SK-N-SH treated with all-trans-retinoic acid at 6 μM for 48 hours (cell line): ENCODE measurements at regions not wholly inside any gene's neighbourhood (a gene's known extent, or its start where the extent isn't known, plus 50 kb on each side); places are given as distances from the start of the nearest gene placed in this dataset.
"Not testable (repeated sequence)": the region's sequence is repeated elsewhere in the genome, so short reads cannot be mapped to it uniquely, and the experiment has no call there.

Source experiments
- ATAC-seq: fragments of 200-7000 bp; cut with Tn5 transposase; 3 replicates; pipeline ENCODE4 v1.9.1; 2020; ENCODE audit warnings: mild to moderate bottlenecking, moderate library complexity
- BACH2 ChIP-seq: fragments of 250-450 bp; sonication (Bioruptor Pico); IDR thresholded peaks from 2 replicates; pipeline ENCODE4 v1.9.0; 2021; ENCODE audit warnings: mild to moderate bottlenecking, borderline replicate concordance
- CREB5 ChIP-seq: fragments of 250-450 bp; sonication (Bioruptor Pico); IDR thresholded peaks from 2 replicates; pipeline ENCODE4 v1.5.1; 2020; ENCODE audit warnings: low read depth, mild to moderate bottlenecking, moderate library complexity
- CSDC2 ChIP-seq: fragments of 250-450 bp; sonication (Bioruptor Pico); IDR thresholded peaks from 2 replicates; pipeline ENCODE4 v1.5.0; 2020; ENCODE audit warnings: mild to moderate bottlenecking, moderate library complexity
- ESRRG ChIP-seq: fragments of 250-450 bp; sonication (Bioruptor Pico); IDR thresholded peaks from 2 replicates; pipeline ENCODE4 v1.6.1; 2021; ENCODE audit warnings: mild to moderate bottlenecking
- OSR1 ChIP-seq: fragments of 250-450 bp; sonication (Bioruptor Pico); IDR thresholded peaks from 2 replicates; pipeline ENCODE4 v1.8.0; 2022; ENCODE audit warnings: moderate library complexity, mild to moderate bottlenecking, inconsistent platforms
- PATZ1 ChIP-seq: fragments of 250-450 bp; sonication (Bioruptor Pico); IDR thresholded peaks from 2 replicates; pipeline ENCODE4 v1.8.0; 2020; ENCODE audit warnings: mild to moderate bottlenecking, moderate library complexity, borderline replicate concordance
- SNAI2 ChIP-seq: fragments of 250-450 bp; sonication (Bioruptor Pico); IDR thresholded peaks from 2 replicates; pipeline ENCODE4 v1.5.0; 2020; ENCODE audit warnings: mild to moderate bottlenecking, moderate library complexity
- TCF4 ChIP-seq: fragments of 250-450 bp; sonication (Bioruptor Pico); IDR thresholded peaks from 2 replicates; pipeline ENCODE4 v1.8.0; 2021; ENCODE audit warnings: mild to moderate bottlenecking, moderate library complexity, borderline replicate concordance
- TOX ChIP-seq: fragments of 250-450 bp; sonication (Bioruptor Pico); IDR thresholded peaks from 2 replicates; pipeline ENCODE4 v1.8.0; 2021; ENCODE audit warnings: mild to moderate bottlenecking, moderate library complexity, borderline replicate concordance
- ZC3H10 ChIP-seq: fragments of 250-450 bp; sonication (Bioruptor Pico); IDR thresholded peaks from 2 replicates; pipeline ENCODE4 v1.5.1; 2021; ENCODE audit warnings: mild to moderate bottlenecking, moderate library complexity
- ZNF565 ChIP-seq: fragments of 450-650 bp; formaldehyde crosslinking; conservative IDR thresholded peaks from 2 replicates; pipeline ENCODE4 v1.5.0; 2020; ENCODE audit warnings: low read depth, mild to moderate bottlenecking, moderate library complexity
- ZNF70 ChIP-seq: fragments of 450-650 bp; formaldehyde crosslinking; IDR thresholded peaks from 2 replicates; pipeline ENCODE4 v1.5.0; 2020; ENCODE audit warnings: mild to moderate bottlenecking, moderate library complexity
- ZNF8 ChIP-seq: fragments of 450-650 bp; formaldehyde crosslinking; IDR thresholded peaks from 2 replicates; pipeline ENCODE4 v1.5.0; 2020; ENCODE audit warnings: mild to moderate bottlenecking, moderate library complexity
- TF ChIP-seq, protein P1 (sequence below): fragments of 250-450 bp; sonication (Bioruptor Pico); IDR thresholded peaks from 2 replicates; pipeline ENCODE4 v1.8.0; 2021; ENCODE audit warnings: low read depth, mild to moderate bottlenecking, moderate library complexity, borderline replicate concordance

DNA sequence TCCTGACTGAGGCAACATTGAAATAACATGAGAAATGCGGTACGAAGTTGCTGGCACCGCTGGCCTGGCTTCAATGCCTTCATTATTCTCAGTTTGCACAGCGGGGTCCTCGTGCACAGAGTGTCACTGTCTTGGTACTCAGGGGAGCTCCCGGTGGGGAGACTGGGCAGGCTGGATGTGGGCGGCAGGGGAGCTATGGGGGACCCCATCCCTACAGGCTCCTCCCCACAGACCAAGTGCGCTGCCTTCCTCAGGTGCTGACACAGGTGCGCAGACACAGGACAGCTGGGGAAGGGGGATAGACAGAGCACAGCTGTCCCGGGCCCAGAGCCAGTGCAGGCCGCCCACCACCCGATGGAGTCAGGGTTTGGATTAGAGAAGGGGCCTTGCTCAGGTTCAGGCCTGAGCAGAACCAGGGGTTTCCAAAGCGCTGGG, 270.1 kb downstream of the ADGRD1 start:
- no peak for TF ChIP-seq CREB5 (CRISPR knock-in tag)
- TF ChIP-seq BACH2 (CRISPR knock-in tag) = no peak
- TF ChIP-seq ZNF565 (CRISPR knock-in tag) = no peak
- TF ChIP-seq SNAI2 (CRISPR knock-in tag) = no peak
- TF ChIP-seq CSDC2 (CRISPR knock-in tag) = no peak
- no peak for ATAC-seq

GRCh38 chr12:131224226-131225065, 270.7 kb downstream of the ADGRD1 start:
- ATAC-seq = not testable (repeated sequence)

GRCh38 chr12:131225066-131225380, 271.3 kb downstream of the ADGRD1 start:
- not testable (repeated sequence) for ATAC-seq

DNA sequence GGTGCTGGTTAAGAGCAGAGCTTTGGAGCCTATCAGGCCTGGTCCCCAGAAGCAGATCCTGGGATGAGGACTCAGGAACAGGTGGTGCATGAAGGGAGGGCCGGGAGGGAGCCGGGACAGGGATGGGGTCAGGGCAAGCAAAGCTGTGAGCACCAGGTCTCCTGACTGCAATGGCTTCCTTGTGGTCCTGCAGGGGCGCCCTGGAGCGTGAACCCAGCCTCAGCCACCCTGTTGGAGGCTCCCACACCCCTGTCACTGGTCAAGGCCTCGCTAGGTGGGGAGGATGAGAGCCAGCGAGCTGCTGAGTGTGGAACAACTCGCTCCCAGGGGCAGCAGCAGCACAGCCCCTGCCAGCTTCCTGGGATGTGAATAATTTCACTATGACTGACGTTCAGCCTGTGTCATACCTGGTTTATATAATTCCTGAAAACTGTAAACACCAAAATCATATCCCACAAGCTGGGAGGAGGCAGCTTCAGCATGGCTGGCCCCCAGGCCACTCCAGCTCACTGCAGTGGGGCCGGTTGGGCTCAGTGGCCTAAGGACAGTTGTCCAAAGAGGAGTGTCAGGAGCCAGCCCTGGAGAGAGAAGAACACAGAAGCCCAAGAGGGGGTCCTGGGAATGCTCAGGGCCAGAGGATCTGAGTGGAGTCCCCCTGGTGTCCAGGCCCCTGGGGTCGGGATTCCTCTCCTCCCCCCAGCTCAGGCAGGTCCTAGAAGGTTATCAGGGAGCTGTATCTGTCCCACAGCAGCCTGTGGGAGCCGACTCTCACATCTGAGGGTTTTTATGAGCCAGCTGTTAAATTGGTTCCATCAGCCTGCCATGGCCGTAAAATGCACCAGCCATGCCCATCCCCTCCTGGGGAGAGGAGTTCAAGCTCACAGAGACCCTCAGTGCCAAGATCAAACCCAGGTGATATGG, 272.9 kb downstream of the ADGRD1 start:
- ATAC-seq = no peak
- no peak for TF ChIP-seq ESRRG (CRISPR knock-in tag)
- TF ChIP-seq BACH2 (CRISPR knock-in tag) = no peak
- no peak for TF ChIP-seq SNAI2 (CRISPR knock-in tag)
- TF ChIP-seq, protein P1, sequence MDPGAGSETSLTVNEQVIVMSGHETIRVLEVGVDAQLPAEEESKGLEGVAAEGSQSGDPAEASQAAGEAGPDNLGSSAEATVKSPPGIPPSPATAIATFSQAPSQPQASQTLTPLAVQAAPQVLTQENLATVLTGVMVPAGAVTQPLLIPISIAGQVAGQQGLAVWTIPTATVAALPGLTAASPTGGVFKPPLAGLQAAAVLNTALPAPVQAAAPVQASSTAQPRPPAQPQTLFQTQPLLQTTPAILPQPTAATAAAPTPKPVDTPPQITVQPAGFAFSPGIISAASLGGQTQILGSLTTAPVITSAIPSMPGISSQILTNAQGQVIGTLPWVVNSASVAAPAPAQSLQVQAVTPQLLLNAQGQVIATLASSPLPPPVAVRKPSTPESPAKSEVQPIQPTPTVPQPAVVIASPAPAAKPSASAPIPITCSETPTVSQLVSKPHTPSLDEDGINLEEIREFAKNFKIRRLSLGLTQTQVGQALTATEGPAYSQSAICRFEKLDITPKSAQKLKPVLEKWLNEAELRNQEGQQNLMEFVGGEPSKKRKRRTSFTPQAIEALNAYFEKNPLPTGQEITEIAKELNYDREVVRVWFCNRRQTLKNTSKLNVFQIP (CRISPR knock-in tag) = no peak
- TF ChIP-seq ZNF565 (CRISPR knock-in tag) = no peak
- TF ChIP-seq ZC3H10 (CRISPR knock-in tag) = no peak
- no peak for TF ChIP-seq OSR1
- TF ChIP-seq TOX (CRISPR knock-in tag) = no peak
- no peak for TF ChIP-seq PATZ1 (CRISPR knock-in tag)
- no peak for TF ChIP-seq ZNF8
- TF ChIP-seq ZNF70 = no peak
- TF ChIP-seq CSDC2 (CRISPR knock-in tag) = no peak

GRCh38 chr12:131227641-131228040, 273.9 kb downstream of the ADGRD1 start:
- ATAC-seq = not testable (repeated sequence)

DNA sequence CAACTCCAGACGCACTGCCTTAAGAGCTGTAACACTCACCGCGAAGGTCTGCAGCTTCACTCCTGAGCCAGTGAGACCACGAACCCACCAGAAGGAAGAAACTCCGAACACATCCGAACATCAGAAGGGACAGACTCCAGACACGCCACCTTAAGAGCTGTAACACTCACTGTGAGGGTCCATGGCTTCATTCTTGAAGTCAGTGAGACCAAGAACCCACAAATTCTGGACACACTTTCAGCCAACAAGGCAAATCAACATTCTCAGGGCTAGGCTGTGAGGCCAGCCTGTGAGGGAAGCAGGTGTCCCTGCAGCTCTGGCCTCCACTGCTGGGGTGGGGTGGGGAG, 275.3 kb downstream of the ADGRD1 start:
- ATAC-seq = not testable (repeated sequence)

DNA sequence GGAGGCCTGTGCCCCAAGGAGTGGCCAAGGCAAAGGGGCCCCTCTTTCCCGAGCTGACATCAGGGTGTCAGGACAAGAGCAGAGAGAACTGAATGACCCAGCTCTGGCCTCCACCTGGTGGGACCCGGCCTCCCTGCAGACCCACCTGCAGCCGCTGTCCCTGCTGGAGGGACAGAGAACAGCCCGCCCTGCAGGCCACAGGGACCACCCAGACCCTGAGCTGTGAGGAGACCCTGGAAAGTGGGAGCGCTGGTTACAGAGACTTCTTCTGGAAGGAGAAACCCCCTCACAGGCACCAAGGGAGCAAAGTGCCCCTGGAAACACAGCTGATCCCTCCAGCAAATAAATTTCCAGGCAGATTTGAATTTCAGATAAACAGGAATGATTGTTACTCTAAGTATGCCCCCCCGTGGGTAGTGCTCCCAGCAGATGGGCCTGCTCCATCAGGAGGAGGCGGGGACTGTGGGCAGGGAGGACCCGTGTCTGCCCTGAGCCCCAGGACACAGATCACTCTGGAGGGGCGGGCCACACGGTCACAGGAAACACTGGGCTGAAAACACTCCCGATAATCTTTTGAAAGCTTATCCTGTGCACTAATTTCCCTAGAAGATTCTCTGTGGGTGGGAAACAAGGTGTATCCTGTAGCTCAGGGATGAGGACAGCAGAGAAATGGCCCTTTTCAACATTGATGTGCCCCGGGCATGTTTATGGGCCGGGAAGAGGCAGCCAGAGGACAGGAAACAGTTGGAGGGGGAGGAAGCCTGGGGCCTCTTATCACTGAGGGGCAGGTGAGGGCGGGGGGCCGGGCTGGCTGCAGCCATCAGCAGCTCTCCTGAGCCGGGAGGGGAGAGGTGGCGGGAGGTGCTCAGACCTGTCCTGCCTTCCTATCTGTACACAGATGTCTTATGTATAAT, 276.0 kb downstream of the ADGRD1 start:
- ATAC-seq = peak; percentile 31; the same call in 1 of the 3 replicates
- TF ChIP-seq SNAI2 (CRISPR knock-in tag) (no peak), TCF4 (CRISPR knock-in tag) (peak; percentile 65; the same call in 1 of the 2 replicates), ESRRG (CRISPR knock-in tag) (no peak), CREB5 (CRISPR knock-in tag) (no peak)
